Lung (tissue), 11 donors: ENCODE measurements at regions not wholly inside any gene's neighbourhood (a gene's known extent, or its start where the extent isn't known, plus 50 kb on each side); places are given as distances from the start of the nearest gene placed in this dataset.

Experiments used
- ATAC-seq: fragments of 200-7000 bp; cut with Tn5 transposase; one replicate; pipeline ENCODE4 v1.9.1; 2020; ENCODE audit warnings: moderate number of reproducible peaks; ENCODE audit not compliant: insufficient read depth, low FRiP score
- DNase-seq, 3 donors: peaks; one replicate each; pipeline ENCODE4 v3.0.0-alpha.2; 2013 to 2017
- H3K27ac ChIP-seq, 2 donors: one replicate each; pipeline ENCODE4 v1.5.1; 2013; ENCODE audit warnings: mild to moderate bottlenecking in 2 of 2, moderate library complexity in 2 of 2, control low read depth in 1 of 2, inconsistent platforms in 1 of 2, low read depth in 1 of 2, low read length in 1 of 2
- H3K27me3 ChIP-seq, 3 donors: one replicate each; pipeline ENCODE4 v1.5.1; 2013; ENCODE audit warnings: low read length in 2 of 3; ENCODE audit not compliant: control insufficient read depth in 3 of 3, insufficient read depth in 3 of 3
- H3K36me3 ChIP-seq, 4 donors: one replicate each; pipeline ENCODE4 v1.5.1; 2013; ENCODE audit warnings: low read length in 4 of 4, mild to moderate bottlenecking in 1 of 4, moderate library complexity in 1 of 4; ENCODE audit not compliant: control insufficient read depth in 4 of 4, insufficient read depth in 4 of 4
- H3K4me1 ChIP-seq, 5 donors: one replicate each; pipeline ENCODE4 v1.5.1; 2013; ENCODE audit warnings: low read length in 5 of 5, mild to moderate bottlenecking in 2 of 5, moderate library complexity in 1 of 5; ENCODE audit not compliant: control insufficient read depth in 5 of 5, insufficient read depth in 5 of 5
- H3K4me3 ChIP-seq: one replicate; pipeline ENCODE4 v1.5.1; 2013; ENCODE audit warnings: mild to moderate bottlenecking, control low read depth, moderate library complexity
- H3K9ac ChIP-seq, 2 donors: one replicate each; pipeline ENCODE4 v1.5.1; 2013; ENCODE audit warnings: low read length in 2 of 2, control low read depth in 1 of 2; ENCODE audit not compliant: insufficient read depth in 1 of 2
- H3K9me3 ChIP-seq, 4 donors: one replicate each; pipeline ENCODE4 v1.5.1; 2013; ENCODE audit warnings: low read length in 3 of 4, mild to moderate bottlenecking in 1 of 4, moderate library complexity in 1 of 4; ENCODE audit not compliant: control insufficient read depth in 4 of 4, insufficient read depth in 3 of 4
- CTCF ChIP-seq: IDR thresholded peaks from 2 replicates; pipeline ENCODE4 v1.5.1; 2012; ENCODE audit warnings: mild to moderate bottlenecking; ENCODE audit errors: control extremely low read depth, extremely low read depth
- WGBS, 2 donors: extraction: QIAGEN DNeasy Blood & Tissue Kit; methylation state at CpG; one replicate each; pipeline ENCODE4 v1.1.7; 2013; 5-methylcytosine and 5-hydroxymethylcytosine counted together
- donor health status: control.
- donor health status: control.
- donor health status: Bipolar disorder and iron deficiency.
- donor health status: healthy.
- donor health status: DM: yes; HTN: yes; CAD: no.

- no peak for ATAC-seq
- 76 to 90% methylated on average over 2 of the region's 2 CpGs for WGBS, 2 donors
Observed at GRCh38 chr1:172929006-172929405, 121.7 kb downstream of the TNFSF18 start.

GRCh38 chr1:172930142-172930541 is 120.6 kb downstream of the TNFSF18 start:
- TF ChIP-seq CTCF: no peak
- Histone ChIP-seq H3K9me3 (no peaks in the 10 kb centered on the region), H3K27ac (no peak overlapping the region), H3K36me3 (no peaks in the 10 kb centered on the region), H3K4me3 (no peak overlapping the region), H3K27me3 (no peaks in the 10 kb centered on the region), H3K4me1 (peaks cover 0 to 14% (median 5%) of the 10 kb centered on the region in 5 donors), H3K9ac (no peak overlapping the region)
- DNase-seq (no peak), ATAC-seq (no peak)
- WGBS, 2 donors: 62 to 84% methylated on average over 2 of the region's 2 CpGs

More at GRCh38 chr1:172929006-172929405, 121.7 kb downstream of the TNFSF18 start:
- DNase-seq: peak in 2 of 3 donors; percentile 25 to 34
- Histone ChIP-seq H3K9ac (no peak overlapping the region), H3K4me3 (no peak overlapping the region), H3K9me3 (no peaks in the 10 kb centered on the region), H3K4me1 (peaks cover 0 to 12% (median 3%) of the 10 kb centered on the region in 5 donors), H3K27me3 (no peaks in the 10 kb centered on the region), H3K36me3 (no peaks in the 10 kb centered on the region), H3K27ac (no peak overlapping the region)
- no peak for TF ChIP-seq CTCF

GRCh38 chr1:172931340-172931739 is 119.4 kb downstream of the TNFSF18 start:
- H3K4me1 ChIP-seq: peaks cover 0 to 14% (median 3%) of the 10 kb centered on the region in 5 donors
- H3K36me3 ChIP-seq: no peaks in the 10 kb centered on the region
- DNase-seq (no peak), ATAC-seq (no peak)
- TF ChIP-seq CTCF: no peak
- H3K4me3 ChIP-seq: no peak overlapping the region
- H3K9ac ChIP-seq: no peak overlapping the region
- H3K27me3 ChIP-seq: no peaks in the 10 kb centered on the region
- WGBS, 2 donors: 88 to 100% methylated on average over 1 of the region's 1 CpG
- H3K27ac ChIP-seq: no peak overlapping the region
- H3K9me3 ChIP-seq: no peaks in the 10 kb centered on the region

GRCh38 chr1:172931761-172932160 is 119.0 kb downstream of the TNFSF18 start:
- DNase-seq (no peak), ATAC-seq (no peak)
- no peaks in the 10 kb centered on the region for H3K9me3 ChIP-seq
- no peak overlapping the region for H3K4me3 ChIP-seq
- no peaks in the 10 kb centered on the region for H3K27me3 ChIP-seq
- TF ChIP-seq CTCF: no peak
- H3K9ac ChIP-seq: no peak overlapping the region
- no peaks in the 10 kb centered on the region for H3K36me3 ChIP-seq
- no peak overlapping the region for H3K27ac ChIP-seq
- H3K4me1 ChIP-seq: peaks cover 0 to 14% (median 3%) of the 10 kb centered on the region in 5 donors
- WGBS, 2 donors: 81 to 89% methylated on average over 4 of the region's 4 CpGs
